ENCODE measurements at regions not wholly inside any gene's neighbourhood (a gene's known extent, or its start where the extent isn't known, plus 50 kb on each side); places are given as distances from the start of the nearest gene placed in this dataset.

- no peak for DNase-seq (ENCODE audit: low read depth in 2 of 3, low spot score in 2 of 3)
Measured at GRCh38 chr12:4137015-4137414, 136.5 kb upstream of the CCND2 start.

GRCh38 chr12:4135919-4136605 lies 137.5 kb upstream of the CCND2 start:
- DNase-seq (ENCODE audit: low read depth in 2 of 3, low spot score in 2 of 3), result peak in 1 of 3 experiments; percentile 44

DNA sequence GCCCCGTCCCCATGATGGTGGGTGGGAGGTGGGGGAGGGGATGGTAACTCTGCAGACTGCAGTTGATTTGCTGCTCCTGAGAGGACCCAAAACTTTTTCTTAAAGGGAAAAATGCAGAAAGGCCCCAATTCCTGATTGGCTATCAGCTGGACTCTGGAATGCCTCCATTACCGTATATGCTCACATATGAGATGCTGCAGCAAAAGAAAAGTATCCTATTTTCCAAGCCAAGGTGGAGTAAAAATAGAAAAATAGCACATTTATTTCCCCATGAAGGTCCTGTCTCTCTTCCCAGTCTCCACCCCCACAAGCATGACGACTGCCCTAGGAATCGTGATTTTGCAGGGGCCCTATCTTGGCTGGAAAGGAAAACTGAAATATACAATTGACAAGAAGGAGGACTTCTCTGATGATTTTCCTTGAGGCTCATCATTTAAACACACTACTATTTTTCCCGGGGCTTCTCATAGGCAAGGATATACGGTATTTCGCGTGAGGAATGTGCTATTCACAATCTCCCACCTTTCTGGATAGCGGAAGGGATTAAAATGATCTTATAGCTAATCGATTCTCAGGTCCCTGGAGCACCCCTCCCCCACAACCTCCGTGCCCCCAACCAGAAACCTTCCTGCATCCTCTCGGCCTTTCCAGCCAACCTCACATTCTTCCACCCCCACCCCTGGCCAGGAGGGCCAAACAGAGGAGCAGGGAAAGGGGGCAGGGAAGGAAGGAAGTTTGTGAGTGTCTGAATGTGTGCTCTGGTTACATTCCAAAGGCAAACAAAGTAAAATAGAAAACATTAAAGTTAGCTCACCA lies 138.9 kb upstream of the CCND2 start:
- no peak for DNase-seq (ENCODE audit: low read depth in 2 of 3, low spot score in 2 of 3)

DNA sequence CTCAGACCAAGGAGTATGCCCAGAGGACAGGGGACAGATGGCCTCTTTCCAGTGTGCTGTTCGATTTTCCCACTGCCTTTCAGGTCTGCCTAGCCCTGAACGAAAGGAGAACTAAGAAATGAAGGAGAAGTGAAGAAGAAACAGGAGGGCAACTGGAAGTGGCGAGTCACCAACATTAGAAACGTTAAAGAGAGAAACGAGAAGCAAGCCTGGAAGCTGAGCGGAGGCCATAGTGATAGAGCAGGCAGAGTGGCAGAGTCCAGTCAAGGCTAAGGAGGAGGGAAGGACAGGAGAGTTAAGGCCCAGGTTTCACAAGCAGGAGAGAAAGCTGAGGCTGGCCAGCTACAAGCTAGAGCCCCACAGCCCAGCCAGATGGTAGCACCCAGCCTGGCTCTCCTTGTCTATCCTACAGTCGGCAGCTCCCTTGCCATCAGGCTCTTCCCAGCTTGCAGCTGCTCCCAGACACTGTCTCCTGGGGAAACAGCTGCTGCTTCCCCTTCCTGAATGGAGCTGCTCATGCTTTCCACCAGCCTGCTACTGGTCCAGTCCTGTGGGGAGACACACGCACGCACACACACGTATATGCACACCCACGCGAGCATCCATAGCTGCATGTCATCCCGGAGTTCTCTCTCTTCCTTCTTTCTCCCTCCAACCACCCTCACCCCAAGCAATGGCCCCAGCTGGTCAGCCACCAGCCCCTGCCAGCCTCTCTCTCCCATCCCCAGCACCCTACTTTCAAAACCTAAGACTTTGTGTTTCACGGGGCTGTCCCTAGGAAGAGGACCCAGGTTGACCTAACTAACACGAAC lies 139.7 kb upstream of the CCND2 start:
- no peak for DNase-seq (ENCODE audit: low read depth in 2 of 3, low spot score in 2 of 3)

- no peak for DNase-seq (ENCODE audit: low read depth in 2 of 3, low spot score in 2 of 3)
Measured at GRCh38 chr12:4133029-4133428, 140.5 kb upstream of the CCND2 start.

- no peak for DNase-seq (ENCODE audit: low read depth in 2 of 3, low spot score in 2 of 3)
Measured at GRCh38 chr12:4121506-4122020, 152.0 kb upstream of the CCND2 start.

GRCh38 chr12:4120316-4120917 lies 153.1 kb upstream of the CCND2 start:
- no peak for DNase-seq (ENCODE audit: low read depth in 2 of 3, low spot score in 2 of 3)

GRCh38 chr12:4119157-4119761 lies 154.3 kb upstream of the CCND2 start:
- no peak for DNase-seq (ENCODE audit: low read depth in 2 of 3, low spot score in 2 of 3)

GRCh38 chr12:4118601-4119156 lies 154.9 kb upstream of the CCND2 start:
- no peak for DNase-seq (ENCODE audit: low read depth in 2 of 3, low spot score in 2 of 3)

GRCh38 chr12:4118017-4118510 lies 155.5 kb upstream of the CCND2 start:
- DNase-seq (ENCODE audit: low read depth in 2 of 3, low spot score in 2 of 3), result no peak

DNA sequence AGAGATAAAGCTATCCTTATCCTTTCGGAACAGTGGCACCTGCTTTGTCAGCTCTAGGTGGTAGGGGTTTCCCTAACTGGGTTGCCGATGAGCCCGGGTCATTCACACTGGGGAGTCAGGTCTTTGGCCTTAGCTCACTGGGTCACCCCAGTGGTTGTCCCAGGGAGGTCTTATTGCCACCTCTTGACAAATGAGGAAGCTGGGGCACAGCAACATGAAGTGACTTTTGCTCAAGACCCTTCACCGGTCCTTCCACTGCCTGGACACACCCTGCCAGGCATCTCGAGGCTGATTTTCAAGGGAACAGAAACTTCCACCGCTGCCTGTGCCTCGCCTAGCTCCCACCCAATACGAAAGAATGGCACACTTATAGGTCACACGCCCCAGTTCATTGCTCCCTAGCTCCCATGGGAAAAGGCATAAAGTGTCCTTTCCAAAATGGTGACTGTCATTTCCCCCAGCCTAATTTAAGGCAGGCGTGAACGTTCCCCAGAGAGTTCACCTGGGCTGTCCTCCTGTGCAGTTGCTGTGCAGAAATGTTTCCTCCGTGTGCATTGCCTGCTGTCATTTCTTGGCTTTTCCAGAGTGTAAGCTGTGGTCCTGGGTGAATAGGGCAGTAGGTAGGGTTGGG lies 156.1 kb upstream of the CCND2 start:
- no peak for DNase-seq (ENCODE audit: low read depth in 2 of 3, low spot score in 2 of 3)

DNA sequence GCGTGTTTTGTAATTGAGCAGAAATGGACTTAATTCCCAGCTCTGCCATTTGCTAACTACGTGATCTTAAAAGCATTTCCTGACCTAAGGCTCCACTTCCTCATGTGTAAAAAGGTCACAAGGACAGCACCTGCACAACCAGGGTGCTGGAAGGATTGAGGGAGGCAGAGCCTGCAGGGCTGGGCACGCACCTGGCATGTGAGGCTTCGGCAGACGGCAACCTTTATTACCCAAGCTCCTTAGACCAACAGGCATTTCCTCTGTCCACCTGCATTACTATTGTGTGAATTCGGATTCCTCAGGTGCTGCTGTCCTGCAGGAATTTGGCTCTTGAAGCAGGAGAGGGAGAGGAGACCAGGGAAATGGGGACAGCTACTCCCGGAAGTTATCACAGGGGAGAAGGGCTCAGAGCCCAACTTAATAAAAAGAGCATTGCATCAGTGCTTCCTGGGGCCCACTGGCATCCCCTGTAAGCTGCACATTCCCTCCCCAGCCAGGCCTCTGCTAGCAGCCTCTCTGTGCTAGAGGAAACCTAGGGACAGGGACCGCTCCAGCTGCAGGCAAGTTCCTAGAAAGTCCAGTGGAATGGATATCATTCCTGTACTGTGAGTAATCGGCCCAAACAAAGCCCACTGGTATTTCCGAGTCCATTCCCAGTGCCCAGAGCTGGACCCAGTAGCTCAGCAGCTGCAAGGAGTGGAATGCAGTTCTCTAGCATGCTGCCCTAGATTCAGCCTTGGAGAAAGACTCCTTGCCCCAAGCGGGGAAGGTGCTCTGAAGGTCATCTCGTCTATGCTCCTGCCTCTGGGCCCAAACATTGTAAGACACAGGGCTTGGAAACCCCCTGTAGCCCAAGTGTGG lies 157.1 kb upstream of the CCND2 start:
- DNase-seq (ENCODE audit: low read depth in 2 of 3, low spot score in 2 of 3), result no peak

GRCh38 chr12:4115570-4115969 lies 158.0 kb upstream of the CCND2 start:
- no peak for DNase-seq (ENCODE audit: low read depth in 2 of 3, low spot score in 2 of 3)

- DNase-seq (ENCODE audit: low read depth in 2 of 3, low spot score in 2 of 3), result peak in 1 of 3 experiments; percentile 23
Measured at GRCh38 chr12:4114986-4115385, 158.6 kb upstream of the CCND2 start.

DNA sequence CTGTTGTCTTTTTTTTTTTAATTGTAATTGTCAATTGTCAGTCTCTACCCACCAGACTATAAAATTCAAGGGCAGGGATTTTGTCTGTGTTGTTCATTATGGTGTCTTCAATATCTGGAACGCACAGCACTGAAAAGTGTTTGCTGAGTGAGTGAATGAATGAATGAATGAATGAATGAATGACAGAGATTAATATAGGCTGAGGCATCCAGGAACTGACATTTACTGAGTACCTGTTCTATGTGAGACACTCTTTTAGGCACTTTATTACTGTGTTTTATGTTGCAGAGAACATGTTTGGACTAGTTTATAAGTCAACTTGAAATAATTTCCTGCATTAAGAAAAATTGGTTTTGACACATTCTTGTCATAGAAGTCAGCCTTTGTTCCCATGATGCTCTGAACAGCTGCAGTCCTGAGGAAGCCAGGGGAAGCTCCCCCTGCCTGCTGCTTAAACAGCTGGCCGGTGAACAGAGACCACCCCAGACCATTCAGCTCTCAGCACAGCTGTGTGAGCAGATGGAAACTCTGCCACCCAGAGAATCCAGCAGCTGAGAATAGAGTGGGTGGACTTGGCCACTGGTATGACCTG lies 160.7 kb upstream of the CCND2 start:
- DNase-seq (ENCODE audit: low read depth in 2 of 3, low spot score in 2 of 3), result no peak

- DNase-seq (ENCODE audit: low read depth in 2 of 3, low spot score in 2 of 3), result no peak
Measured at GRCh38 chr12:4112290-4112689, 161.3 kb upstream of the CCND2 start.

- no peak for DNase-seq (ENCODE audit: low read depth in 2 of 3, low spot score in 2 of 3)
Measured at GRCh38 chr12:4111010-4111409, 162.6 kb upstream of the CCND2 start.

GRCh38 chr12:4109826-4110225 lies 163.7 kb upstream of the CCND2 start:
- no peak for DNase-seq (ENCODE audit: low read depth in 2 of 3, low spot score in 2 of 3)

Data from activated CD8-positive, alpha-beta memory T cell treated with anti-CD3 and anti-CD28 coated beads for 48 hours (primary cell).